ENCODE measurements at regions not wholly inside any gene's neighbourhood (a gene's known extent, or its start where the extent isn't known, plus 50 kb on each side); places are given as distances from the start of the nearest gene placed in this dataset.
"Not testable (repeated sequence)": the region's sequence is repeated elsewhere in the genome, so short reads cannot be mapped to it uniquely, and the experiment has no call there.

- ATAC-seq; DNase-seq; H3K27ac ChIP-seq (ENCODE audit: low read length); H3K4me1 ChIP-seq (ENCODE audit: control insufficient read depth, insufficient read depth, low read length); H3K9me3 ChIP-seq (ENCODE audit: control insufficient read depth, low read length); H3K27me3 ChIP-seq (ENCODE audit: control insufficient read depth, insufficient read depth); H3K4me3 ChIP-seq (ENCODE audit: low read length); intact Hi-C loops (cut with DNase I): not testable (repeated sequence)
- 84% methylated on average over 2 of the region's 2 CpGs for WGBS
Measured at GRCh38 chr2:85941490-85941889, 52.7 kb upstream of the ST3GAL5 start.

GRCh38 chr2:85939131-85939530 is 50.3 kb upstream of the ST3GAL5 start:
- 89% methylated on average over 4 of the region's 4 CpGs for WGBS
- intact Hi-C loops (cut with DNase I), result no loop called here
- ATAC-seq, result no peak
- Histone ChIP-seq H3K4me3 (ENCODE audit: low read length) (no peak overlapping the region), H3K27ac (ENCODE audit: low read length) (no peak overlapping the region), H3K27me3 (ENCODE audit: control insufficient read depth, insufficient read depth) (no peaks in the 10 kb centered on the region), H3K4me1 (ENCODE audit: control insufficient read depth, insufficient read depth, low read length) (no peaks in the 10 kb centered on the region), H3K9me3 (ENCODE audit: control insufficient read depth, low read length) (peaks cover 5% of the 10 kb centered on the region)
- DNase-seq, result no peak

Measured in right cardiac atrium (tissue), 5 donors.